HG03565 (cell line): ENCODE measurements at regions not wholly inside any gene's neighbourhood (a gene's known extent, or its start where the extent isn't known, plus 50 kb on each side); places are given as distances from the start of the nearest gene placed in this dataset.
"Not testable (repeated sequence)": the region's sequence is repeated elsewhere in the genome, so short reads cannot be mapped to it uniquely, and the experiment has no call there.

Experiments used
- ATAC-seq: cut with Tn5 transposase; IDR thresholded peaks from one replicate; pipeline ENCODE4 v1.9.1; 2021; ENCODE audit warnings: mild to moderate bottlenecking, moderate library complexity; ENCODE audit not compliant: unreplicated experiment

- no peak for ATAC-seq
These were observed 161.9 kb upstream of the GORAB start for GRCh38 chr1:170370087-170370486.

GRCh38 chr1:170375082-170375723 lies 156.8 kb upstream of the GORAB start:
- no peak for ATAC-seq

- no peak for ATAC-seq
These were observed 155.1 kb upstream of the GORAB start for GRCh38 chr1:170376801-170377385.

- ATAC-seq, result no peak
These were observed 154.5 kb upstream of the GORAB start for GRCh38 chr1:170377440-170377839.

GRCh38 chr1:170377896-170378634 lies 153.9 kb upstream of the GORAB start:
- ATAC-seq, result no peak

- no peak for ATAC-seq
These were observed 146.2 kb upstream of the GORAB start for GRCh38 chr1:170385750-170386149.

- ATAC-seq, result no peak
These were observed 143.5 kb upstream of the GORAB start for GRCh38 chr1:170388489-170388888.

- no peak for ATAC-seq
These were observed 136.8 kb upstream of the GORAB start for GRCh38 chr1:170395149-170395548.

GRCh38 chr1:170397061-170397460 lies 134.9 kb upstream of the GORAB start:
- no peak for ATAC-seq

- no peak for ATAC-seq
These were observed 129.3 kb upstream of the GORAB start for GRCh38 chr1:170402476-170403311.

- ATAC-seq, result no peak
These were observed 124.8 kb upstream of the GORAB start for GRCh38 chr1:170407138-170407537.

- no peak for ATAC-seq
These were observed 124.4 kb upstream of the GORAB start for GRCh38 chr1:170407581-170407980.

GRCh38 chr1:170410401-170411166 lies 121.4 kb upstream of the GORAB start:
- ATAC-seq, result no peak

- no peak for ATAC-seq
These were observed 116.8 kb upstream of the GORAB start for GRCh38 chr1:170414989-170415709.

GRCh38 chr1:170415710-170416372 lies 116.1 kb upstream of the GORAB start:
- no peak for ATAC-seq

GRCh38 chr1:170424346-170424745 lies 107.6 kb upstream of the GORAB start:
- ATAC-seq, result no peak

- no peak for ATAC-seq
These were observed 105.4 kb upstream of the GORAB start for GRCh38 chr1:170426596-170426995.

GRCh38 chr1:170427002-170427401 lies 105.0 kb upstream of the GORAB start:
- ATAC-seq, result not testable (repeated sequence)

- no peak for ATAC-seq
These were observed 95.0 kb upstream of the GORAB start for GRCh38 chr1:170436928-170437327.
